Fibroblast of peridontal ligament (primary cell): ENCODE measurements at regions not wholly inside any gene's neighbourhood (a gene's known extent, or its start where the extent isn't known, plus 50 kb on each side); places are given as distances from the start of the nearest gene placed in this dataset.
"Not testable (repeated sequence)": the region's sequence is repeated elsewhere in the genome, so short reads cannot be mapped to it uniquely, and the experiment has no call there.

Experiments
- DNase-seq: peaks from one replicate; pipeline ENCODE4 v3.0.0-alpha.2; 2010; ENCODE audit errors: extremely low read depth

DNA sequence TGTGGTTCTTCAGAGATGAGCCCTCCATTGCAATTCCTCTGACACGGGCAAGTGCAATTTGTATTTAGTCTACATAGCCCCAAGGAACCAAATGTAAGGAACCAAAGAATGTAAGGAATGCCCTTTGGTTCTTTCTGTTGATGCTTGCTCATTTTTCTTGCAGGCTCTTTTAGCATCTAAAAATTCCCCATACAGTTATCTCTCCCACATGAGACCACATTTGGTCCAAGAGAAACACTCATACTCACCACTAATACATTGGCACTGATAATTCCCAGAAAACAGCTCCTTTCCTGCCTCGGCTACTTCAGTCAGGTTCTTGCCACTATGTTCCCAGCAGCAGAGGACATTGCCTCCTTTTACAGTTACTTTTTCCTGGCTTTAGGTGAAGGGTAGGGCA is 332.6 kb downstream of the AEBP2 start:
- DNase-seq, result peak; percentile 80

DNA sequence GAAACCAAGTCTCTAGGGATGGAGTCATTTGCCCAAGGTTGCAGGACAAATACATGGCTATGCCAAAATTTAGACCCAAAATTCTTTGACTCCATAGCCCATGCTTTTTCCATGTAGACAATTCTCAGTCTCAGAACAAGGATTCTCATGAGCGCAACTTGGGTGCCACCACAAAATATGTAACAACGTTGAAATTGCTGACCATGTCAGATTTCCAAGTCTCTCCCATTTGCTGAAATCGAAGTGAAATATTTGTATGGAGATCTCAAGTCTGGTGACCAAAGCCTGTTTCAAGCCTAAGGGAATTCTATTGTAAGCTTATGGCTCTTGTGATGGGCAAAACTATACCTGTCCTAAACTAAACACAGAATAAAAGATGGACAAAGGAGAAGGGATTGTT is 333.5 kb downstream of the AEBP2 start:
- no peak for DNase-seq

DNA sequence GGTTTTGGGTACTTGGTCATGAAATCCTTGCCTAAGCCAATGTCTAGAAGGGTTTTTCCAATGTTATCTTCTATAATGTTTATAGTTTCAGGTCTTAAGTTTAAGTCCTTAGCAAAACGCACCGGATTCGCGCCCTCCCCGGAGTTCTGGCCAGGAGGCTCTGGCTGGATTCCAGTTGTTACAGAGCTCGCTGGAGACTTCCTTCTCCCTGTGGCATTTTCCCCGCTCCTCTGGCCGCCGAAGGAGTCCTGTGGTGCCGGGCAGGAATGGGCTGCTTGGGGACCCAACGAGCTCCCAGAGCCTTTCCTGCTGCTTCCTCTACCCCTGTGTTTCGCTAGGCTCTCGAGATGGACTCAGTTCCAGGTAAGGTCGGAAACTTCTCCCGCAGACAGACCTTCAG is 335.9 kb downstream of the AEBP2 start:
- DNase-seq, result no peak

DNA sequence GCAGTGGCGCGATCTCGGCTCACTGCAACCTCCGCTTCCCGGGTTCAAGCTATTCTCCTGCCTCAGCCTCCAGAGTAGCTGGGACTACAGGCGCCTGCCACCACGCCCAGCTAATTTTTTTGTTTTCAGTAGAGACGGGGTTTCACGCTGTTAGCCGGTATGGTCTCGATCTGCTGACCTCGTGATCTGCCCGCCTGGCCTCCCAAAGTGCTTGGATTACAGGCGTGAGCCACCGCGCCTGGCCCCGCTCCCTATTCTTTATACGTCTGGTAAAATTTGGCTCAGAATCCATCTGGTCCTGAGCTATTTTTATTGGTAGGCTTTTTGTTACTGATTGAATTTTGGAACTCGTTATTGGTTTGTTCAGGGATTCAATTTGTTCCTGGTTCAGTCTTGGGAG is 336.7 kb downstream of the AEBP2 start:
- not testable (repeated sequence) for DNase-seq

DNA sequence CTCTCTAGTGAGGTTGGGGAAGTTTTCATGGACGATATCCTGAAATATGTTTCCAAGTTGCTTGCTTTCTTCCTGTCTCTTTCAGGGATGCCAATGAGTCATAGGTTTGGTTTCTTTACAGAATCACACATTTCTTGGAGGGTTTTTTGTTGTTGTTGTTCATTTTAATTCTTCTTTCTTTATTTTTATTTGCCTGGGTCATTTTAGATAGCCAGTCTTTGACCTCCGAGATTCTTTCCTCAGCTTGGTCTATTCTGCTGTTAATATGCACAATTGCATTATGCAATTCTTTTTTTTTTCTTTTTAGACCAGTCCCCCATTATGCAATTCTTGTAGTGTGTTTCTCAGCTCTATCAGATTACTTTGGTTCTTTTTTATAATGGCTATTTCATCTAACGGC is 338.9 kb downstream of the AEBP2 start:
- peak; percentile 41 for DNase-seq

DNA sequence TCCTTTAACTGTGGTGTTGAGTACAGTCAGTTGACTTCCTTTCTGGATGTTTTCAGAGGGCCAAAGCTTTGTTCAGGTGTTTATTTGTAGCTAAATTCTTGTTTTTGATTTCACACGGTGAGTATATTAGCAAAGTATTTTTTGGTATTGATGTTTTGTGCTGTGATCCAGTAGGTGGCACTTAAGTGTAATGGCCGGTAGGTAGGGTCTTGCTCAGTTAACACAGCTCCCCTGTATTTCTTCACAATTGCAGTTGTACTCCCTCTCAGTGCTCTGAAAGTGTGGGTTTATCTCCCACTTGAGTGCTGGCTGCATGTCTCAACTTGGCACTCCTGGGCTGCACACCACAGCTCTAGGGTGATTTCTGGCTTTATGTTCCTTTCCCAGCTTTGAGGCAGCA is 339.5 kb downstream of the AEBP2 start:
- DNase-seq, result no peak

DNA sequence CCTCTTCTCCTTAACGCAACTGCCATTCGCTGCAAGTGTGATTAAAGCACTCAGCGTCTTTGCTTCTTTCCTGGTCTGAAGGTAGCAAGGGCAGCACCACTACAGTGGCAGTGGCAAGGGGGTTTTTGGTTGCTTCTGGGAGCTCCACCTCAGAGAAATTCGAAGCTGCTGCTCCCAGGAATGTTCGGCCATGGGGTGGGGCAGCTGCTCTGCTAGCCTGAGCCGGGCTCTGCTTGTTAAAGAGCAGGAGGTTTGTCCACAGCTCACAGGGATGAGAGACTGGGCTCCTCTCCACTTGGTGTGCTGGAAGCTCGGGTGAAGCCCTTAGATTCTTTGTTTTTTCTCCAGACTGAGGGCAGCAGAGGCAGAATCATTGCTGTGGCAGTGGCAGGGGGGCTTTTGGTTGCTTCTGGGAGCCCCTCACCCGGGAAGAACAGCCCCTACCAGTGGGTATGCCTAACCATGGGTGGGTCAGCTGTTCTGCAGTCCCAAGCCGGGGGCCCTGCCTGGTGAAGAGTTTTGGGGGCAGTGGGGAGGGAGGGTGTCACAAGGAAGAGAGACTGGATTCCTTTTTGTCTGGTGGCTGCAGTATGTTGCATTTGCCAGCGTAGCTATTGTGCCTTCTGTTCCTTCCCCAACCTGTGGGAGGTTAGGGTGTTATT is 340.2 kb downstream of the AEBP2 start:
- DNase-seq, result no peak

DNA sequence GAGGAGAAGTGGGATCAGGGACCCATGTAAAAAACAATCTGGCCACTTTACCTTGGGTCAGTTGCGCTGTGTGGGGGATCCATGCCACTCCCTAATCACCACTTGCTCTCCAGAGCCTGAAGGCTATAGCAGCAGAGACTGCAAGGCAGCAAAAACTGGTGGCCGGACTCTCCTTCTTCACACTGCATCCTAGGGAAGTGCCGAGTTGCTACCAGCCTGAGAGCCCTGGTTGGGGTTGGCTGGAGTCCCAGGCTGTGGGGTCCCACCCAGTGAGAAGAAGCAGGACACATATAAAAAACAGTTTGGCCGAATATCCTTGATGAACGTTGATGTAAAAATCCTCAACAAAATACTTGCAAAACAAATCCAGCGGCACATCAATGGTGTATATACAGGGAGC is 341.2 kb downstream of the AEBP2 start:
- DNase-seq, result no peak

DNA sequence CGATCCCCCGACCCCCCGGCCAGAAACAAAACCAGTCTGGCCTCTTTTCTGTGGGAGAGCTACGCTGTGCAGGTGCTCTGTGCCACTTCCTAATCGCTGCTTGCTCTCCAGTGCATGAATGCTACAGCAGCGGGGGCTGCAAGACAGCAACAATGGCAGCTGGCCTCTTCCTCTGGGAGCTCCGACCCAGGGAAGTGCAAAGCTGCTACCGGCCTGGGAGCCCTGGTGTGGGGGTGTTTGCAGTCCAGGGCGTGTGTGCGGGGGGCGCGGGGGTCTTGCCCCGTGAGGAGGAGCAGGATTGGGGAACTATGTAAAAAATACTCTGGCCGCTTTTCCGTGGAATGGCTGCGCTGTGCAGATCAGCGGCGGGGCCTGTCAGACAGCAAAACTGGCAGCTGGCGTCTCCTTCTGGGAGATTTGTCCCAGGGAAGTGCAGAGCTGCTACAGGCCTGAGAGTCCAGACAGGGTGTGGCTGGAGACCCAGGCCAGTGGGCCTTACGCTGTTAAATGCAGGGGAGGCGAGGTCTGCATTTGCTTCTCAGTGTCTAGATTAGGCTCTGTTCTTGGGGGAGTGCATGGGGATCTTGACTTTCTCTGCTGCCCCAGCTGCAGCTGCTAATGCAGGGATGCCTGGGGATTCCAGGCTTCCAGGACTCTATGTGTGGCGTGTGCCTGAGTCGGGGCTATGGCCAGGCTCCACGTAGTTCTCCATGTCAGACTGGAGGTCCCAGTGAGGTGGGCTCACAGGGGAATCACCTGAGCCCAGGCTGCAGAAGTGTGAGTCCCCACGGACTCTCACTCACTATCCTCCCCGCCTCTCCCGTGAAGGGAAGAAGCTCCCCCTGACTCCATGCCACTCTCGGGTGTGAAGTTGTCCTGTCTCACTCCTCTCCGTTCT is 344.5 kb downstream of the AEBP2 start:
- no peak for DNase-seq

DNA sequence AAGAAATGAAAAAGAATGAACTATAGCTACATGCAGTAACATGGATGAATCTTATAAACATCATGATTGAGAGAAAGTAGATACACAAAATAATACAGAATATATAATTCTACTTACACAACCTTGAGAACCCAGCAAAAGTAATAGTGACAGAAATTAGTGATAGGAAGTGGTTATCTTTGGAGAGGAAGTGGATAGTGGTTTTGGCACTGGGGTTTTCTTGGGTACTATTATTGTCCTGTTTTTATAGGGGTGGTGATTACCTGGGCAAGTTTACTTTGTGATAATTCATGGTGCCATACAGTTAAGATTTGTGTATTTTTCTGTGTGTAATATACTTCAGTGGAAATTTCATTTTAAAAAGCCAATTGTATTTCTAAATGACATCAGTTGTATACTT is 352.7 kb downstream of the AEBP2 start:
- DNase-seq, result no peak

DNA sequence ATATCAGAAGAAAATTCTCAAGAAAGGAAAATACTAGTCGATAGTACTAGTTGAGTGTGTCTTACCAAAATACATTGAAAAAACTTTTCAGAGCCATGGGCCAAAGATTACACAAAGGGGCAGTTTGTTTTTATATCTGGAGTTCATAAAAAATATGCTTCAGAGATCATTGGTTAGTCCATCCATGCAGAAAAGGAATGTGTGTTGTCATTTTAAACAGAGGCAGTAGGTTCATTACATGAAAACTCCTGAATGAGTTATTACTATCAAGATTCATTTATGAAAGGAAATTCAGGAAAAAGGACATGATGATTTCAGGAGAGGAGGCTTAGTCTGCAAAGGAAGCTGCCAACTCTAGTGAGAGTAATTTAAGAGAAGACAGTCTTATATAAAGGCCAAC is 354.8 kb downstream of the AEBP2 start:
- DNase-seq, result no peak

DNA sequence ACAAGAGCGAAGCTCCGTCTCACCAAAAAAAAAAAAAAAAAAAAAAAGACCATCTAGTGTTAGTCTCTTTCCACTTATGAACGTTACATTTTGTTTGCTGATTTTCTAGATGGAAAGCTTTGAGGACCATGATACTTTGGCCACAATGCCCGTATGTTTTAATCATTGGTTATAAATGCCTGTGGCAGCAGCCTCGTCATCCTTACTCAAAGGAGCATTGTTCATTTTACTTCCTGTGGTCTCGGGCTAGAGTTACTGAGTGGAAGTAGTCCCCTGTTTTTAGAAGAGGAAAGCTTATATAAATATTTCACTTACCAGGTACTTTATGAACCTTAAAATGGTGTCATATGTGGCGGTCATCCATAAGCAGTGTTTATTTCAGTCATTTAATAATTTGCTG is 359.9 kb downstream of the AEBP2 start:
- no peak for DNase-seq

DNA sequence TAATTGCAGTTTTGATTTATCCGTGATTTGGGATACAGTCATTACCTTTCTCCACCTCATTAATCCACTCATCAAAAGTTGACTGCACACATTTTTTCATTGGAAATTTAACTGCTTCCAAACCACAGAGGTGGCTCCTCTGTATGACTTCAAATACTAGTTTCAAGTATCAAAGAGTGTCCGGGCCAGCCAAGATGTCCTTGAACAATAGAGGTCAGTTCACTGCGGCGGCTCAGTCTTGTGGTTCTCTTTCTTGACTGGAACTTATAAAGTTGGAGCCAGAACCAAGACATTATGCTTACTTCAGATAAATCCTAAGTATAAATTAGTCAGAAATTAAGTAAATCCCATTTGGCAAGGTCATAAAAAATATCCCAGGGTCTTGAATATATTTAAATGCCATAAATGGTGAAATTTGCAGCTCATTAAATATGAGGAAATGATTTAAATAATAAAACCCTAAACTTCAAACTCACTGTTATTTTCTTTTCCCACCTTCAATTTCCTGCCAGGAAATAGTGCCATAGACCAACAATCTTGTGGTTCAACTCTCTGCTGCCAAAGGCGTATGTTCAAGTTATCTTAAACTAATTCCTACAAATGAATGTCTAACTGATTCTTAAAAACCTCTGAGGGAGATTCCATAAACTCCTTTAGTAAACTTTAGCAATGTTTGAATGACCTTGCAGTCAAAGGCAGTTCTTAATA is 360.8 kb downstream of the AEBP2 start:
- no peak for DNase-seq

DNA sequence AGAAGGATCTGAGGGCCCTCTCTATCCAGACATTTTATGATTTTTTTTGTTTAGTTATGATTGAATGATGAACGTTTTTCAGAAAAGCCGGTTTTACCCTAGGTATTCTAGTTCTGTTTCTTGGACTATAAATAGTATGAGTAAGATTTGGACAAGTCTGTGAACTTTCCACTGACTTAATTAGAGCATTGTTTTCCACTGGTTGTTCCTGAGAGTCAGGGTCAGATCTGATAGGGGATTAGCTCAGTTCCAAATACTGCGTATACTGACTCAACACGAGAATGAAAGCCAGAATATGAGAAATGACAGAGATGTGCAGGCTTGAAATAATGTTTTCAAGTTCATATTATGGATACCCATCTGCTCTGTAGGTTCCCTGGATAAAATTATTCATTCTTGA is 361.6 kb downstream of the AEBP2 start:
- no peak for DNase-seq

DNA sequence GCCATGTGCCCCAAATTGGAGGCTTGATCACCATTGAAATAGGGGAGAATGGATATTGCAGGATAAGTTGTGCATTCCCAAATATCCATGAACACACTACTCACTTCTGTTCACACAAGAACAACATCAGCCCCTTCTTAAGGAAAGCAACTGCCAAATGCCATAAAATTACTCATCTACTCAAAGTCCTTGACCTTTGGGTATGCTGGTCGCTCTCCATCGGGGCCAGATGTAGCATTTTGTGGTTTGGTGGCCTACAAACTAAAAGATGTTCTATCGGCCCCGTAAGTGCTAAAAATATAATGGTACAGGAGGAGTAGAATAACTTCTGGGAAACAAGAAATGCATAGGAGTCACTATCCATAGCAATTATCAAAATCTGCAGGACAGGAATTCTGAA is 362.6 kb downstream of the AEBP2 start:
- no peak for DNase-seq

DNA sequence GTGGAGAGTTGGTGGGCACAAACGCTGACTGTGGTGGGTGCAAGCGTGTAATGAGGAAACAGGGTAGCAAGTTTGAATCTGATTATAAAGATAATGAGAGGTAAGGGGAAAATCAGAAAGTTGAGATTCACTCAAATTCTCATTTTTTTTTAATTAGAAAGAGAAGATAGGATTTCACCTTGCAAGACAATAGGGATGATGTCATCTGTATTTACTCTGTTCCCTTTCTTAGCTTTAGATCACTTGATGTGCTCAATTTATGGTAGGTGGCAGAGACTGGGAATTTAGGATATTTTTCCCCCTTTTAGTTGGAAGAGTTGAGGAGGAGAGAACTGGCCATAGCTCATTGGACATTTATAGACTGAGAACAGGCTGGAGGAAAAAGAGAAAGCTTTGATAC is 363.6 kb downstream of the AEBP2 start:
- no peak for DNase-seq

DNA sequence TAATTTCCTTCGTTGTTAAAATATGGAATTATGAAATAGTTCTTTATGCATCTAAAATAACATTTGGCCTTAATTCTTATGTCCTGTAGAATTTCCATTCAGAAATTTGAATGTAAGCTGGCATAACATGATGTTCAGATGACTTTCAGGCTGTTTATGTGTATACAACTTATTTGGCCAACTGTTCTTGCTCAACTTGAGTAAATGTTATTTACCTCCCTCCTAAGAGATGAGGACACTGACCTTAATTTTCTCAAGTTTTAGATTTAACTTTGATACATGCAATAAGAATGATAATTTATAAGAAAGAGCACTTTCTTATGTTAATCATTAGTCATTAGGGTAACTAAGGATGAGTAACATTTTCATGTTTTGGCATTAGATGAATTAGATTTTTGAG is 365.4 kb downstream of the AEBP2 start:
- no peak for DNase-seq

DNA sequence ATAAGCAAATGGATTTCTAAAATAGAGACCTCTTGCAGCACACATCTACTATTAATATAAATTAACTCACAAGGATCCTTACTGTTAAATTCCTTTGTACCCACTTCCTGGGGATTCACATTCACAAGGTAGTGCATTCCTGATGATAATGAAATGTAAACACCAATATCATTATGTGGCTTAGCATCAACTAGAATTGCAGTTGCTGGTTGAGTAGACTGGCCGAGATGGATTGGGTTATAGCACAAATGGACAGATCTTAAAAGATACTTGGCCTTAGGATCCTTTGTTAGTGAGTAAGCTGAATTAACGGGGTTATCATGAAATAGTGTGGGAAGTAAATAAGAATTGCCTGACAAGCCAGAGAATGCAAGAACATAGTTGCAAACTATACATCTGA is 369.1 kb downstream of the AEBP2 start:
- no peak for DNase-seq

DNA sequence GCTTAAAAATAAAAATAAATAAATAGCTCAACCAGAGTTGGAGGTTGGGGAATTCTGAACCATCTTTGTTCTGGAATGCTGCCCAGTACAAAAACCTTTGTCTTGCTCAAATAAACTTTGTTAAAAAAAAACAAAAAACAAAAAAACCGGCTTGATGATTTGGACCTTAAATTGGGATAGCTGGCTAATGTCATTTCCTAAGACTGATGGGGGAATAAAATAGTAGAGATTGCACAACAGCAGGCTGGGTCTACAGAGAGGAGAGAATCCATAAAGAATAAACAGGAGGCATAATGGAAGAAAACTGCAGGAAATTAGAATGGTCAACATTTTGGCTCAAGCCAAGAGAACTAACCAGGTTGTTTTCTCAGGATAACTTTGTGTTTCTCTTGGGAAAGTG is 370.9 kb downstream of the AEBP2 start:
- no peak for DNase-seq

DNA sequence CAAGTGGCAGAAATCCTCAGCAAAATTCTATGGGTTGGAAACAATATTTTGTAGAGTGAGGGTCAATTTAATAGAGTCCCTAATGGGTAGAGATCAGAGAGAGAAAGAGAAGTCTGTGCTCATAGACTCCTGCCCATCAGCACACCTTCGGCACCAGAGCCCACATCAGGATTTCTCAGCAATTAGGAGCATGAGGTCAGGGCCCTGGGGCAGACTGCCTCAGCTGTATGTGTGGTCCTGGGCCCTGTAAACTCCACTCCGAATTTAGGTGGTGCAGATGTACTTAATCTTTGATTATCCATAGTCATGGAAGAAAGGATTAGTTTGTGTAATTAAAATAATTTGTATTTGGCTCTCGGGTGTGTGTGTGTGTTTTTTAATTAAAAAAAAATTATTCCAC is 372.6 kb downstream of the AEBP2 start:
- no peak for DNase-seq

DNA sequence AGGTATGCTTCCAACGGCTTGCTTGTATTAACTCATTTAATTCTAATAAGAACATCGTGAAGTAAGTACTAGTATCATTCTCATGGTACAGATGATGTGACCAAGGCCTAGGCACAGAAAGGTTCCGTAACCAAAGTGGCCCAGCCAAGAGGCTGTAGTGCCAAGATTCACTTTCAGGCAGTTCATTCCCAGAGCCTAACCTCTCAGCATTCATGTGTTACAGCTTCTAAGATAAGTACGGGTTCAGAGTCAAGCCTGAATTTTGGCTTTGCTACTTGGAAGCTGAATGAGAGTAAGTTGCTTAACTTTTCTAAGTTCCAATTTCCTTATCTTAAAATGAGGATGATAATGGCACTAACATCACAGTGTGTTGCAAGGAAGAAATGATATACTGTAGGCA is 379.9 kb downstream of the AEBP2 start:
- no peak for DNase-seq

DNA sequence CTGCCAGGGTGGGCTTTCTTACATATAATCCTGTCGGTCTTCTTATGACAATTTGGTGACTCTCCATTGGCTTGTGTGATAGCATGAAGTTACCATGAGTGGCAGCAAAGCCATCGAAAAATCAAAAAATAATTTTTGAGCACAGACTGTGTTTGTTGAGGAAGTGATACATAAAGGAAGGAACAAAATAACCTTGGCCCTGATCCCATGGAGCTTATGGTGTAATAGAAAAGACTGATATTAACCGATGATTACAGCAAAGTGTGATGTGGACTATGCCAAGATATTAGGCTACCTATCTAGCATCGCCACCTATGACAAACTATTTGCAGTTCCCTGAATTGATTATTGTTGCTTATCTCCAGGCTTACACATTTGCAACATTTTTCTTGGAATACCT is 383.2 kb downstream of the AEBP2 start:
- DNase-seq, result no peak

DNA sequence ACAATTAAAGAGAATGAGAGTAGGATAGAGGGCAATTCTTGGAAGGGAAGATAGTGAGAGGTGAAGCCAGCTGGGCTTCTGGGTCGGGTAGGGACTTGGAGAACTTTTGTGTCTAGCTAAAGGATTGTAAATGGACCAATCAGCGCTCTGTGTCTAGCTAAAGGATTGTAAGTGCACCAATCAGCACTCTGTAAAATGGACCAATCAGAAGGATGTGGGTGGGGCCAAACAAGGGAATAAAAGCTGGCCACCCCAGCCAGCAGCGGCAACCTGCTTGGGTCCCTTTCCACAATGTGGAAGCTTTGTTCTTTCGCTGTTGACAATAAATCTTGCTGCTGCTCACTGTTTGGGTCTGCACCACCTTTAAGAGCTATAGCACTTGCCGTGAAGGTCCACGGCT is 384.0 kb downstream of the AEBP2 start:
- not testable (repeated sequence) for DNase-seq
